Small intestine (tissue), 7 donors: ENCODE measurements at regions not wholly inside any gene's neighbourhood (a gene's known extent, or its start where the extent isn't known, plus 50 kb on each side); places are given as distances from the start of the nearest gene placed in this dataset.

Experiments
- DNase-seq, 2 donors: peaks; one replicate each; pipeline versions ENCODE4 v3.0.0 to v3.0.0-alpha.2; 2013
- FAIRE-seq: peaks from 2 replicates; lab custom pipeline; 2012; peaks lifted over from hg19 to GRCh38; lab: Jason Lieb, UNC
- H3K27ac ChIP-seq, 3 donors: one replicate each; pipeline ENCODE4 v1.5.1; 2013; ENCODE audit warnings: low read length in 2 of 3, mild to moderate bottlenecking in 2 of 3, control low read depth in 1 of 3, inconsistent platforms in 1 of 3, low read depth in 1 of 3, moderate library complexity in 1 of 3
- H3K27me3 ChIP-seq, 3 donors: one replicate each; pipeline ENCODE4 v1.6.1; 2013; ENCODE audit warnings: low read length in 3 of 3, inconsistent platforms in 1 of 3; ENCODE audit not compliant: control insufficient read depth in 3 of 3, insufficient read depth in 3 of 3
- H3K36me3 ChIP-seq, 3 donors: one replicate each; pipeline ENCODE4 v1.6.1; 2013; ENCODE audit warnings: low read length in 3 of 3, inconsistent platforms in 1 of 3, low read depth in 1 of 3, mild to moderate bottlenecking in 1 of 3, moderate library complexity in 1 of 3; ENCODE audit not compliant: control insufficient read depth in 3 of 3, insufficient read depth in 2 of 3
- H3K4me1 ChIP-seq, 3 donors: one replicate each; pipeline ENCODE4 v1.6.1; 2013; ENCODE audit warnings: low read length in 2 of 3, inconsistent platforms in 1 of 3, low read depth in 1 of 3, mild to moderate bottlenecking in 1 of 3, moderate library complexity in 1 of 3; ENCODE audit not compliant: control insufficient read depth in 3 of 3, insufficient read depth in 2 of 3
- H3K4me3 ChIP-seq, 3 donors: one replicate each; pipeline ENCODE4 v1.5.1; 2013; ENCODE audit warnings: low read length in 3 of 3, control low read depth in 1 of 3, inconsistent platforms in 1 of 3, low read depth in 1 of 3, mild to moderate bottlenecking in 1 of 3, moderate library complexity in 1 of 3
- H3K9me3 ChIP-seq, 2 donors: one replicate each; pipeline ENCODE4 v1.6.1; 2013; ENCODE audit warnings: low read depth in 1 of 2, low read length in 1 of 2; ENCODE audit not compliant: control insufficient read depth in 2 of 2, insufficient read depth in 1 of 2
- WGBS, 3 donors: extraction: QIAGEN DNeasy Blood & Tissue Kit; methylation state at CpG; one replicate each; pipeline ENCODE4 v1.1.7; 2013; 5-methylcytosine and 5-hydroxymethylcytosine counted together
- donor health status: healthy with polysubstance abuse.
- donor health status: control.
- donor health status: control.
- donor health status: Bipolar disorder and iron deficiency.
- donor health status: healthy.

DNA sequence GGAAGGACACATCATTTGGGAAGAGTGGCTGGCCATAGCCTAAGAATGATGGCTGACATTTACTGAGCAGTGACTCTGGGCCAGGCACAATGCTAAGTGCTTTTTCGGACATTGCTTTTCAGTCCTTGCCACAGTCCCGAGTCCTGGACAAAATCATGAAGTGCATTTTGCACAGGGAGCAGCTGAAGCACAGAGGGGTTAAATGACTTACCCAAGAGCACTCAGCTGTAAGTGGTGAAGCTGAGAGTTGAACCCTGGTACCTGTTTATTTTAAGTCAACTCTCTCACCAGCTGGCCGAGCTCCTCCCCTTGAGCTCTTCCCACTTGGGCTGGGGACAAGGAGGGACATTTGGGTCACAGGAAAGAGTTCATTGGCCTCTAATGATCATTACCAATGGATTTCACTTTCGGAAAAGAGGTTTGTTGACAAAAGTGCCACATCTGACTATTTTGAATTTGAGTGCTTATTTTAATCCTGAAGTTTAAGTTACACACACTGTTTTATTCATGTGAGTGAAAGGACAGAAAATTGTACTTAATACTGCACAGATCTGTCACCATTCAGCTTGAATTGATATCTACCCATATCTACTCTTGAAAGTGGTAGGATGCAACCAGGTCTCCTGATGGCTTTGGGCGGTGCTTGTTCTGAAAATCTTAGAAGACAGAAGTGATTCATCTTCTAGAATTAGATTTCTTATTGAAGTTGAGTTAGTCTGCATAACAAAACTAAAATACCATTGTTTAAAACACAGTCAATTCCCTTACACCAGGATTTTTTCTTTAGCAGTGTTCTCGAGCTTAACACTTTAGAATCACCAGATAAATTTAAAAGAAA, 368.7 kb upstream of the PROK2 start:
- Histone ChIP-seq H3K4me1 (peaks cover 8 to 45% (median 13%) of the 10 kb centered on the region in 3 donors), H3K36me3 (no peaks in the 10 kb centered on the region), H3K9me3 (peaks cover 0 to 4% of the 10 kb centered on the region in 2 donors), H3K27ac (peak overlapping the region in 2 of 3 donors; percentile 79 to 84), H3K4me3 (peak overlapping the region in 1 of 3 donors; percentile 34), H3K27me3 (no peaks in the 10 kb centered on the region)
- FAIRE-seq: no peak
- 64 to 73% (median 67%) methylated on average over 6 of the region's 6 CpGs for WGBS, 3 donors
- no peak for DNase-seq

DNA sequence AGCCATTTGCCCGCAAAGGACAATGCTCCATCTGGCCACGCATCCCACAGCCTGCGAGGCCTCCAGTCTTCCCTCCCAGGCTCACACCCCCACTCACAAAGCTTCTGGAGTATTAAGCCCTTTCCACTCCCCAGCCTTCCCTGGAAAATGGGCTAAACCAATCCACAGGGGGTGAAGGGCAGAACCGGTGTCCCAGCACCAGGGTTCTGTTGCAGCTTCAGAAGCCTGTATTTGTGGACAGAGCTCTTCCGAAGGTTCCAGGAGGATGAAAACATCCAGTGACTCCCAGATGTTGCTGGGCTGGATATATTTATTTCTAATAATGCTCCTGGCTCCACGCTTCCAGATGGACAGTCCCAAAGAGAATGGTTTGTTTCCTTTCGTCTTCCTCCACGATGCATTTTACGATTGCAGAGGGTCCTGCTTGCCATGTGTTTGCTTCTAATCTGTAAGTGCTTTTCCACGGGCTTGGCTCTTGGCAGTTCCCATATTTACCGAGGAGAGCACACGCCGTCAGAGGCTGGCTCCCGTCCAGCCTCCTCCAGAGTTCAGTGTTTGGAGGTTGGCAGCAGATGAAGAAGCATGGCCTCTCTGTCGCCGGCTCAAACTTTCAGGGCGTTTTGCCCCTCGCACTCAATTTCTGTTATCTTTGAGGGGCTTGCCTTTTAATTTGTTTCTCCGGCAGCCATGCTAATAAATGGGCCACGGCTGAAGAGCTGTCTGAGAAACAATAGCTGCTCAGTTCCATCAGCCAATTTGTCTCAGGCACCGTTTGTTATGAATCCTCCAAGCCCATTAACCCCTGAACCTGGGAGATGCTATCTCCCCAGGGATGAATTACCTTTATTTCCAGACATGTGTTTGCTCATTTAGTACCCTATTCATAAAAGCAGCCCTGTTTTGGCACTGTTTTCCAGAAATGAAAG, 367.9 kb upstream of the PROK2 start:
- no peaks in the 10 kb centered on the region for H3K27me3 ChIP-seq

DNA sequence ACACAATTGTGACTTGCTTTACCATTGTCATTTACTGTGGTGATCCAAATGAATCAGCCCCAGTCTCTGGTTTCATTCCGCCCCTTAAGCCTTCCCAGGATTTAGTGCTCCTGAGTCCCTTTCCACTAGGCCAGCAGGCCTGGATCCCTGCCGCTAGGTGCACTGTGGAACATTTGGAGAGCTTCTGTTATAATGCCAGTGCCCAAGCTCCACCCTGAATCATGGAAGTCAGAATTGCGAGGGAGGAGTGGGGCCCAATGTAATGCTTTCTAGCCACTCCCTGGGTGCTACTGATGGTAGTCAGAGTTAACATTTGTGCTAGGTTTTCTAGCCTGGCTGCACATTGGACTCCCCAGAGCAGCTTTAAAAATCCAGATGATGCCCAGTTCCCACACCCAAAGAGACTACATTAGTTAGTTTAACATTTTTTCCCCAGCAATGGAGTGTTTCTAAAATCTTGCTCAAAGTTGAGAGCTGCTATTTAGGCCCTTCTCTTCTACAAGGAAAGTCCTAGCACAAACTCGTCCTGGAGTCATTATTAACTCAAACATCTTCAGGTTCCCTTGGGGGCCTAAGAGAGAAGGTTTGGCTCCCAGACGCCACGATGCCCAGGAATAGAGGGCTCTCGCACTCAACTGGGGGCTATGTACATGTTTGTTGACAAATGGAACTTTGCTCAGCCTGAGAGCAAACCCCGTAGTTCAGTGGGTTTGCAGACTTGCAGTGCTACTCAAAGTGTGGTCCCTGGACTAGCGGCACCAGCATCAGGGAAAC, 366.7 kb upstream of the PROK2 start:
- Histone ChIP-seq H3K27me3 (no peaks in the 10 kb centered on the region), H3K9me3 (peaks cover 0 to 4% of the 10 kb centered on the region in 2 donors), H3K36me3 (no peaks in the 10 kb centered on the region), H3K4me3 (no peak overlapping the region), H3K27ac (peak overlapping the region; percentile 53 to 84 (median 79)), H3K4me1 (peaks cover 8 to 45% (median 13%) of the 10 kb centered on the region in 3 donors)
- DNase-seq (peak in 1 of 2 donors; percentile 81), FAIRE-seq (no peak)
- 55 to 71% (median 57%) methylated on average over 9 of the region's 9 CpGs for WGBS, 3 donors

More for the DNA sequence above, 367.9 kb upstream of the PROK2 start:
- Histone ChIP-seq H3K36me3 (no peaks in the 10 kb centered on the region), H3K4me1 (peaks cover 8 to 45% (median 13%) of the 10 kb centered on the region in 3 donors), H3K4me3 (peak overlapping the region in 1 of 3 donors; percentile 34), H3K9me3 (peaks cover 0 to 4% of the 10 kb centered on the region in 2 donors), H3K27ac (peak overlapping the region in 2 of 3 donors; percentile 79 to 84)
- WGBS, 3 donors: 16 to 30% (median 20%) methylated on average over 21 of the region's 21 CpGs
- DNase-seq (peak; percentile 85 to 87), FAIRE-seq (no peak)

DNA sequence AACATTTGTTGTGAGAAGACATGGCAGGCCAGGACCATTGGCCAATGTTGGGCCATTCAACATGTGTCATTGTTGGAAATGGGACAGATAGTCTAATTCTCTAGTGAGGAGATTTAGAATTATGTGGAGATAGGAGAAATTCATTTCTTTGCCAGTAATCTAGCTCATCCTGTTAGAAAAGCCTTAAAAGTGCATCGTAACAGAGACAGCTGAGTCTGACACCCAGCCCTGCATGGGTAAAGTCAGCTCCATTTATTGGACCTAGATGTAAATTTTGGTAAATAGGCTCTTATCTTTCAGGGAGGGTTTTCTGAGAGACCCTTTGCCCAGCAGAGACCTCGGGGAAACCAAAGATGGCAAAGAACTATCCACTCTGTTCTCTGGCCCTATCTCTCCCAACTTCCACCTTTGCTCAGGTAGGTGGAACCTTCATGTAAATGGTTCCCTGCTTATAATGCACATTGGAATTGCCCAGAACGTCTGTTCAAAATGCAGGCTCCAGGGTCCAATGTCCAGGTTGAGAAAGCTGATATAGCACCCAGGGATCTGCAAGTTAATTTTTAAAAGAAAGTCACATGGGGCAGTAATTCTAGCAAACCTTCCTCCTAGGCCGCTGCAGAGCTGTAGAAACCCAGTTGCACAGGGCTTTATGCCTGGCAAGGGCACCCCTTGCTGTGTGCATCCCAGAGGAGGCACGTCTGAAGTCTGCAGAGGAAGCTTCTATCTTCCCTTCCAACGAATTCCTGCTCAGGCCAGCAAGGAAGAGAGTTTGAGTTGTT, 365.9 kb upstream of the PROK2 start:
- FAIRE-seq: no peak
- peaks cover 0 to 4% of the 10 kb centered on the region in 2 donors for H3K9me3 ChIP-seq
- H3K27ac ChIP-seq: peak overlapping the region; percentile 6 to 84 (median 53)
- 22 to 67% (median 37%) methylated on average over 6 of the region's 6 CpGs for WGBS, 3 donors
- H3K36me3 ChIP-seq: no peaks in the 10 kb centered on the region
- DNase-seq: peak; percentile 96 to 98
- H3K4me3 ChIP-seq: no peak overlapping the region
- no peaks in the 10 kb centered on the region for H3K27me3 ChIP-seq
- H3K4me1 ChIP-seq: peaks cover 8 to 51% (median 13%) of the 10 kb centered on the region in 3 donors

DNA sequence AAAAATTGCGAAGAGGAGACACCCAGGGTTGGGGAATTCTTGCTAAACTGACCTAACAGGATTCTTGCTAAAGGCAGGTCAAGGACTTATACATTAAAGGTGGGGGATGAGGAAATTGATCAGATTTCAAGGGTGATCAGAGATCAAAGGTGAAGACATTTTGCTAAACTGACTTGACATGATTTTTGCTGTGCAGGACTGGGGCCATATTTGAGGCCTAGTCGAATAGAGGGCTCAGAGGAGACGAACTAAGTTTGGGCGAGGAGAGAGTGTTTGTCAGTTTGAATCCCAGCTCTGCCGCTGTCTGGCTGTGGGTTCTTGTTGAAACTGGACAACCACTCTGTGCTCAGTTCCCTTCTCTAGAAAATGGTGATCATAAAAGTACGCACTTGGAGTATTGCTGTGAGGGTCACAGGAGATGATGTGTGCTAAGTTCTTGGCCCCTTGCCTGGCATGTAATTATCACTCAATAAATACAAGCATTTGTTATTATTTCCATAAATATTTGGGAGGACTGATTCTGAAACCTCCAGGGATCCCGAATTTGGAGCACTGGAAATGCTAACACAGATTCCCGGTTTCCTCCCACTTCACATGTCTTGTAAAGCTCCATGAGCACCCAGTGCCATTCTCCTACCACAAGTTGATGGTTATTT, 364.8 kb upstream of the PROK2 start:
- Histone ChIP-seq H3K36me3 (no peaks in the 10 kb centered on the region), H3K27ac (peak overlapping the region in 1 of 3 donors; percentile 72), H3K9me3 (peaks cover 0 to 4% of the 10 kb centered on the region in 2 donors), H3K4me3 (no peak overlapping the region), H3K27me3 (no peaks in the 10 kb centered on the region), H3K4me1 (peaks cover 6 to 53% (median 14%) of the 10 kb centered on the region in 3 donors)
- DNase-seq (no peak), FAIRE-seq (no peak)
- WGBS, 3 donors: 90 to 95% (median 93%) methylated on average over 8 of the region's 8 CpGs

DNA sequence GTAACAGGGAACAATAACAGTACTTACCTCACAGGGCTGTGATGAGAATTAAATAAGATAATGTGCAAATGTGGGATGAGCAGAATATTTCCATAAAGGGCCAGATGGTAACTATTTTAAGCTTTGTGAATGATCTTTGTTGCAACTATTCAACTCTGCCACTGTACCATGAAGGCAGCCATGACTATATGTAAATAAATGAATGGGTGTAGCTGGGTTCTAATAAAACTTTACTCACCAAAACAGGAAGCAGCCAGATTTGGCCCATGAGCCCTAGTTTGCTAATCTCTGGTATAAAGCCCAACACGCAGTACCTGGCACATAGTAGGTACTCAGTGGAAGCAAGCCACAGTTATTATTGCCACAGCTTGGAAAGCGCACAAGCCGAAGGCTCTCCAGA, 362.7 kb upstream of the PROK2 start:
- Histone ChIP-seq H3K4me1 (peaks cover 5 to 56% (median 14%) of the 10 kb centered on the region in 3 donors), H3K27ac (no peak overlapping the region), H3K4me3 (no peak overlapping the region), H3K36me3 (no peaks in the 10 kb centered on the region), H3K9me3 (no peaks in the 10 kb centered on the region), H3K27me3 (no peaks in the 10 kb centered on the region)
- DNase-seq (no peak), FAIRE-seq (no peak)
- 91 to 98% (median 93%) methylated on average over 3 of the region's 3 CpGs for WGBS, 3 donors
